C4-2B (cell line): ENCODE measurements at regions not wholly inside any gene's neighbourhood (a gene's known extent, or its start where the extent isn't known, plus 50 kb on each side); places are given as distances from the start of the nearest gene placed in this dataset.

ENCODE experiments used
- H3K27ac ChIP-seq: fragments of 450-650 bp; 2 replicates; pipeline ENCODE4 v1.5.1; 2017
- CTCF ChIP-seq: fragments of 450-650 bp; conservative IDR thresholded peaks from 2 replicates; pipeline ENCODE4 v1.5.1; 2017; ENCODE audit warnings: mild to moderate bottlenecking
- ZFX ChIP-seq: fragments of 450-650 bp; IDR thresholded peaks from 2 replicates; pipeline ENCODE4 v1.6.1; 2017

GRCh38 chr18:56030060-56030459 is 442.1 kb upstream of the TCF4 start:
- TF ChIP-seq CTCF (no peak), ZFX (no peak)
- no peak overlapping the region for H3K27ac ChIP-seq

DNA sequence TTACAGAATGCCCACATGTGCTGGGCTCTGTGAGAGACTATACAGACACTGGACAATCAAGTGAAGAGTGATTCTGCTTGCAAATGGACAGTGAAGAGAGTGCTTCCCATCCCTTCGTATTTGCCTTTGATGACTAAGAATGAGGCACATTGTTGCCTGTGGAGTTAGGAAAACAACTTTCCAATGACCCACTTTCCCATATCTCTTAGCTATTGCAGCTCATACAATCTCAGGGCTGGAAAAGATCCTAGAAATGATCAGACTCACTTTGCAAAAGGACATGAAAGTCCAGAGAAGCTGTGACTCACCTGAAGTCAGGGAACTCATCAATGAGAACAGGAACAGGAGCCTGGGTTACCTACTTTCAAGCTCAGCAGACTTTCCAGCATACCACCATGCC is 440.5 kb upstream of the TCF4 start:
- no peak overlapping the region for H3K27ac ChIP-seq
- TF ChIP-seq ZFX (no peak), CTCF (no peak)

GRCh38 chr18:56026509-56026908 is 438.5 kb upstream of the TCF4 start:
- H3K27ac ChIP-seq: no peak overlapping the region
- TF ChIP-seq ZFX: no peak
- TF ChIP-seq CTCF: no peak

GRCh38 chr18:56021809-56022195 is 433.8 kb upstream of the TCF4 start:
- no peak overlapping the region for H3K27ac ChIP-seq
- TF ChIP-seq CTCF (no peak), ZFX (no peak)

GRCh38 chr18:56021136-56021808 is 433.3 kb upstream of the TCF4 start:
- H3K27ac ChIP-seq: no peak overlapping the region
- TF ChIP-seq CTCF (no peak), ZFX (no peak)

GRCh38 chr18:56019908-56020307 is 431.9 kb upstream of the TCF4 start:
- H3K27ac ChIP-seq: no peak overlapping the region
- no peak for TF ChIP-seq CTCF
- no peak for TF ChIP-seq ZFX

DNA sequence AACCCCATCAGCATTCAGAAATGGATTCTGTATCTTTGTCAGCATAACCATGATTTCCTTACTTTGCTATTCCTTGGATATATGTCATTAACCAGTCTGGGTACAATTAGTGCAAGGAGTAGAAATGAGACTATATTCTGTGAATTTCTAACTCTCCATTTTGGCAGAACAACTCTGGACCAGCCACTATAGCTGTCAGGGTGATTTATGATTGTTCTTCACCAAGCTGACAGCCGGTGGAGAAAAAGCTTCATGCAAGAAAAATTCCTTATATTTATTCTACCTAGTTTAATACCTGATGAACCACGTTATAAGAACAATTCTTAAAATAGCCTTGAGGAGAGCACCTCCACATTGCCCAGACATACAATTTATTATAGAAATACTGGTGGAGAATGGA is 431.2 kb upstream of the TCF4 start:
- no peak overlapping the region for H3K27ac ChIP-seq
- no peak for TF ChIP-seq CTCF
- TF ChIP-seq ZFX: no peak
